Forelimb muscle (tissue), 1 donor: ENCODE measurements at regions not wholly inside any gene's neighbourhood (a gene's known extent, or its start where the extent isn't known, plus 50 kb on each side); places are given as distances from the start of the nearest gene placed in this dataset.

Experiments used
- DNase-seq: peaks from one replicate; pipeline ENCODE4 v3.0.0-alpha.2; 2013; ENCODE audit warnings: low read depth

GRCh38 chr15:77796046-77796729, 163.5 kb upstream of the LINGO1 start:
- no peak for DNase-seq

GRCh38 chr15:77795446-77795845, 162.7 kb upstream of the LINGO1 start:
- DNase-seq = no peak

- no peak for DNase-seq
Measured at GRCh38 chr15:77791941-77792340, 159.2 kb upstream of the LINGO1 start.

- DNase-seq = no peak
Measured at GRCh38 chr15:77790481-77790880, 157.8 kb upstream of the LINGO1 start.

GRCh38 chr15:77786956-77787355, 154.2 kb upstream of the LINGO1 start:
- no peak for DNase-seq

- no peak for DNase-seq
Measured at GRCh38 chr15:77786181-77786890, 153.6 kb upstream of the LINGO1 start.

- DNase-seq = no peak
Measured at GRCh38 chr15:77784361-77785292, 151.9 kb upstream of the LINGO1 start.

GRCh38 chr15:77783636-77784035, 150.9 kb upstream of the LINGO1 start:
- no peak for DNase-seq

- no peak for DNase-seq
Measured at GRCh38 chr15:77782691-77783090, 150.0 kb upstream of the LINGO1 start.

GRCh38 chr15:77781946-77782240, 149.2 kb upstream of the LINGO1 start:
- DNase-seq = no peak

- no peak for DNase-seq
Measured at GRCh38 chr15:77781151-77781945, 148.6 kb upstream of the LINGO1 start.

GRCh38 chr15:77778802-77779201, 146.1 kb upstream of the LINGO1 start:
- no peak for DNase-seq

- no peak for DNase-seq
Measured at GRCh38 chr15:77775837-77776236, 143.1 kb upstream of the LINGO1 start.

- DNase-seq = no peak
Measured at GRCh38 chr15:77775373-77775772, 142.7 kb upstream of the LINGO1 start.

GRCh38 chr15:77774350-77774749, 141.6 kb upstream of the LINGO1 start:
- DNase-seq = no peak

- DNase-seq = no peak
Measured at GRCh38 chr15:77773903-77774302, 141.2 kb upstream of the LINGO1 start.

- no peak for DNase-seq
Measured at GRCh38 chr15:77772641-77773402, 140.1 kb upstream of the LINGO1 start.

GRCh38 chr15:77771616-77772015, 138.9 kb upstream of the LINGO1 start:
- DNase-seq = no peak

- no peak for DNase-seq
Measured at GRCh38 chr15:77769700-77770099, 137.0 kb upstream of the LINGO1 start.

GRCh38 chr15:77768521-77769078, 135.9 kb upstream of the LINGO1 start:
- DNase-seq = no peak

- no peak for DNase-seq
Measured at GRCh38 chr15:77768107-77768506, 135.4 kb upstream of the LINGO1 start.
